Neuron (in vitro differentiated cells): ENCODE measurements at regions not wholly inside any gene's neighbourhood (a gene's known extent, or its start where the extent isn't known, plus 50 kb on each side); places are given as distances from the start of the nearest gene placed in this dataset.

Experiments used
- H2AFZ ChIP-seq: one replicate; pipeline ENCODE4 v1.6.1; 2013; ENCODE audit warnings: low read depth, mild to moderate bottlenecking, inconsistent platforms, low read length, moderate library complexity
- H3K27me3 ChIP-seq: one replicate; pipeline ENCODE4 v1.6.1; 2013; ENCODE audit warnings: low read length; ENCODE audit not compliant: insufficient read depth
- H3K36me3 ChIP-seq: one replicate; pipeline ENCODE4 v1.6.1; 2013; ENCODE audit warnings: low read length; ENCODE audit not compliant: insufficient read depth
- H3K4me1 ChIP-seq: one replicate; pipeline ENCODE4 v1.6.1; 2013; ENCODE audit warnings: low read length; ENCODE audit not compliant: insufficient read depth
- H3K4me3 ChIP-seq: 2 replicates; pipeline ENCODE4 v1.5.1; 2013; ENCODE audit warnings: mild to moderate bottlenecking, low read length, moderate library complexity
- H3K9me3 ChIP-seq: one replicate; pipeline ENCODE4 v1.6.1; 2013; ENCODE audit warnings: low read length

- Histone ChIP-seq H3K27me3 (no peaks in the 10 kb centered on the region), H3K4me3 (no peak overlapping the region)
Observed at GRCh38 chr2:144233733-144234541, 286.0 kb downstream of the ZEB2 start.

GRCh38 chr2:144233317-144233716 is 286.6 kb downstream of the ZEB2 start:
- Histone ChIP-seq H3K27me3 (no peaks in the 10 kb centered on the region), H3K4me3 (no peak overlapping the region), H3K4me1 (peaks cover 18% of the 10 kb centered on the region), H3K9me3 (no peaks in the 10 kb centered on the region), H2AFZ (no peak overlapping the region), H3K36me3 (no peaks in the 10 kb centered on the region)

More at GRCh38 chr2:144233733-144234541, 286.0 kb downstream of the ZEB2 start:
- no peaks in the 10 kb centered on the region for H3K9me3 ChIP-seq
- peaks cover 18% of the 10 kb centered on the region for H3K4me1 ChIP-seq
- no peaks in the 10 kb centered on the region for H3K36me3 ChIP-seq
- no peak overlapping the region for H2AFZ ChIP-seq

DNA sequence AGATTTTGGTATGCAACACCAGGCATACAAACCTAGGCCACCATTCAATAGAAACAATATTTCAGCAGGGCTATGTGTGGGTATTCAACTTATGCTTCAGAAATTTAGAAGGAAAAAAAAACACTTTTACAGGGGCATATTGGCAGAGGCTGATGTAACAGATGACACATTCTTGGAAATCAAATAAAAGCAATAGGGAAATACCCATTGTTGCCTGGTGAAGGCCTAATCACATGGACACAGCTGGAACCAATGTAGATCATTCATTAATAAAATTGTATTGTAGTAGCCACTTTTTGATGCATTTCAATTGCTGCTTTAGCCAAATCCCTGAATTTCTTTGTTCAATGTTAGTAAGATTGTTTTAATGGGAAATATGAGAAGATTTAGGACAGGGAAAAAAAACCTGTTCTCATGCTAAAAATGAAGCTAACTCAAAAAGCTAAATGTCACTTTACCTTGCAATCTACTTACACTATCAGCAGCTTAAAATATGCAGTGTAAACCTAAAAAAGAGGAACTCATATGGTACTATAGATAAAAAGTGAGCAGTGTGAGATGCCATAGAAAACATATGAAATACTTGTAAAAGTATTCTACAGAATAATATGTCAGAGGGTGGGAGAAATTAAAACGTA is 289.4 kb downstream of the ZEB2 start:
- Histone ChIP-seq H3K4me3 (no peak overlapping the region), H2AFZ (no peak overlapping the region), H3K4me1 (peaks cover 18% of the 10 kb centered on the region), H3K9me3 (no peaks in the 10 kb centered on the region), H3K36me3 (no peaks in the 10 kb centered on the region), H3K27me3 (no peaks in the 10 kb centered on the region)

- Histone ChIP-seq H3K36me3 (no peaks in the 10 kb centered on the region), H3K4me3 (no peak overlapping the region), H3K9me3 (no peaks in the 10 kb centered on the region), H2AFZ (no peak overlapping the region), H3K4me1 (peaks cover 18% of the 10 kb centered on the region), H3K27me3 (no peaks in the 10 kb centered on the region)
Observed at GRCh38 chr2:144230033-144230432, 289.9 kb downstream of the ZEB2 start.

DNA sequence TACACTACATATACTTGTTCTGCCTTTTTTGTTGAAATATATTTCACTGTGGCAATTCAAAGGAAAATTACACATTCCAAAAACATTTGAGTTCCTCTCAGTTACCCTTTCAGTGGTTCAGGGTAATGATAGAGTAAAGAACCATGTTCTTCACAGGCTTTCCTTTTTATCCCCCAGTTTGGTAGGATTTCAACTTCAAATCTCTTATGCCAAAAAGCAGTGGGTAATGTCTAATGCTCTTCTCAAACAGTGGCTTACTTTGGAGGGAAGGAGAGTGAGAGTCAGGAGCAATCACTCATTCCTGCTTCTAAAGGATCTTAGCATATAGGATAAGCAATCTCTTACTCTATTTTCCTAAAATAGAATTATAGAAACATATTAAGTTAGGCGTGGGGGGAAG is 290.6 kb downstream of the ZEB2 start:
- no peak overlapping the region for H3K4me3 ChIP-seq
- no peaks in the 10 kb centered on the region for H3K36me3 ChIP-seq
- H3K27me3 ChIP-seq = no peaks in the 10 kb centered on the region
- H3K9me3 ChIP-seq = no peaks in the 10 kb centered on the region
- peaks cover 13% of the 10 kb centered on the region for H3K4me1 ChIP-seq
- no peak overlapping the region for H2AFZ ChIP-seq

GRCh38 chr2:144227427-144228105 is 292.4 kb downstream of the ZEB2 start:
- H3K9me3 ChIP-seq = no peaks in the 10 kb centered on the region
- no peak overlapping the region for H2AFZ ChIP-seq
- H3K36me3 ChIP-seq = no peaks in the 10 kb centered on the region
- peaks cover 7% of the 10 kb centered on the region for H3K4me1 ChIP-seq
- H3K27me3 ChIP-seq = no peaks in the 10 kb centered on the region
- no peak overlapping the region for H3K4me3 ChIP-seq

DNA sequence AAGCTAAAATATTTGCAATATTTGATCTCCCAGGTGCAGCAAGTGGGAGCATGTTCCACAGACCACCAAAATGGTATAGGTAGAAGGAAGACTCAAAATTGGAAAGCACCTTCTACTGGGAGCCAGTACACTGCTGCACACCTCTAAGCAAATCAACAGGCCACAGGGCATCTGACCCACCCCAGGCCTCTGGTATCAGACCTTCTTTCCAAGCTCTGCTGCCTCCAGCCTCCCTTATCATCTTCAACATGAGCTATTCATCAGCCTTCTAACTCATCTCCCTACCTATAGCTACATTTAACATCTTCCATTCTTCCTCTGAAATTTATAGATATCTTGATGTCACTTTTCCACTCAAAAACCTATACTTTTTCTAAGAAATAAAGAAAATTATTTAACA is 294.8 kb downstream of the ZEB2 start:
- Histone ChIP-seq H3K4me3 (no peak overlapping the region), H2AFZ (no peak overlapping the region), H3K4me1 (no peaks in the 10 kb centered on the region), H3K36me3 (no peaks in the 10 kb centered on the region), H3K9me3 (no peaks in the 10 kb centered on the region), H3K27me3 (no peaks in the 10 kb centered on the region)

GRCh38 chr2:144224472-144224871 is 295.4 kb downstream of the ZEB2 start:
- H3K4me1 ChIP-seq = no peaks in the 10 kb centered on the region
- no peak overlapping the region for H2AFZ ChIP-seq
- no peaks in the 10 kb centered on the region for H3K9me3 ChIP-seq
- H3K4me3 ChIP-seq = no peak overlapping the region
- H3K36me3 ChIP-seq = no peaks in the 10 kb centered on the region
- no peaks in the 10 kb centered on the region for H3K27me3 ChIP-seq

- Histone ChIP-seq H2AFZ (no peak overlapping the region), H3K27me3 (no peaks in the 10 kb centered on the region), H3K9me3 (no peaks in the 10 kb centered on the region), H3K4me1 (no peaks in the 10 kb centered on the region), H3K36me3 (no peaks in the 10 kb centered on the region), H3K4me3 (no peak overlapping the region)
Observed at GRCh38 chr2:144219979-144220378, 299.9 kb downstream of the ZEB2 start.

DNA sequence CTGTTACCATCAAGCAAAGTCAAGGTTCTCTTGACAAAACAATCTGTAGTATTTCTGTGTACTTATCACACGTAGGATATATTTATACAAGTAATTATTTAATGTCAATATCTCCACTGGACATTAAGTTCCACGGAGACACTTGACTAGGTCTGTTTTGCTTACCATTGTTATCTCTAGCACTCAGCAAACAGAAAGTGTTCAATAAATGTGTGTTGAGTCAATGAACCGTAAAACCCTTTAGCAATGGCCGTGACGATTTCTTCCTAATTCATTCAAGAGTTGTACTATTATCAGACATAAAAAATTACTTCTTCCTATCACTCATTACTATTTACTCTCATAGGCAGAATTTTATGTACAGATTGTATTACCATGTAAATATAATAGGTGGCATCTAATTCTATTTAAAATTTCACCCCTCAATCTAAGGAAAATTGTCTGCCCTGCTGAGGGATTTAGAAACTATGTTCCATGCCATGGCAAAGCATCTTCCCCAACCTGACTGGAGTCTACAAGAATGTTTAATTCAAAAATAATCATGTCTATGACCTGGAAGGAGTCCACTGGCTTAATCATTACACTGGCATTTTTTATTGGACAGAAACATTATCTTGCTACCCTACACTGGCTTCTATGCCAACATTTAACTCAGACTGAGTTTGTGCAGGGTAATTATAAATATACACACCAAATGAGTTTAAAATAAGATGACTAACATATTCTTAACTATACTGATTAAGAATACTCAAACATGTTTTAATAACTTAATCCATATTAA is 301.9 kb downstream of the ZEB2 start:
- Histone ChIP-seq H2AFZ (no peak overlapping the region), H3K4me3 (no peak overlapping the region), H3K9me3 (no peaks in the 10 kb centered on the region), H3K36me3 (no peaks in the 10 kb centered on the region), H3K27me3 (no peaks in the 10 kb centered on the region), H3K4me1 (no peaks in the 10 kb centered on the region)

GRCh38 chr2:144215701-144216675 is 303.9 kb downstream of the ZEB2 start:
- no peak overlapping the region for H3K4me3 ChIP-seq
- no peaks in the 10 kb centered on the region for H3K9me3 ChIP-seq
- no peak overlapping the region for H2AFZ ChIP-seq
- H3K4me1 ChIP-seq = no peaks in the 10 kb centered on the region
- no peaks in the 10 kb centered on the region for H3K27me3 ChIP-seq
- no peaks in the 10 kb centered on the region for H3K36me3 ChIP-seq

GRCh38 chr2:144215207-144215606 is 304.7 kb downstream of the ZEB2 start:
- no peaks in the 10 kb centered on the region for H3K27me3 ChIP-seq
- no peak overlapping the region for H3K4me3 ChIP-seq
- no peak overlapping the region for H2AFZ ChIP-seq
- no peaks in the 10 kb centered on the region for H3K4me1 ChIP-seq
- H3K9me3 ChIP-seq = no peaks in the 10 kb centered on the region
- H3K36me3 ChIP-seq = no peaks in the 10 kb centered on the region
